Osteocyte (in vitro differentiated cells): ENCODE measurements at regions not wholly inside any gene's neighbourhood (a gene's known extent, or its start where the extent isn't known, plus 50 kb on each side); places are given as distances from the start of the nearest gene placed in this dataset.

Experiments
- DNase-seq: peaks from one replicate; pipeline ENCODE4 v3.0.0; 2021; ENCODE audit warnings: mixed read lengths; ENCODE audit not compliant: unreplicated experiment; ENCODE audit errors: extremely low spot score
- H3K27ac Mint-ChIP-seq: one replicate; pipeline ENCODE4 v1.8.0; 2021; ENCODE audit warnings: mild to moderate bottlenecking, mixed read lengths; ENCODE audit not compliant: unreplicated experiment
- H3K27me3 Mint-ChIP-seq: one replicate; pipeline ENCODE4 v1.8.0; 2021; ENCODE audit warnings: mixed read lengths; ENCODE audit not compliant: unreplicated experiment
- H3K36me3 Mint-ChIP-seq: one replicate; pipeline ENCODE4 v1.8.0; 2021; ENCODE audit warnings: mixed read lengths; ENCODE audit not compliant: unreplicated experiment
- H3K4me1 Mint-ChIP-seq: one replicate; pipeline ENCODE4 v1.8.0; 2021; ENCODE audit warnings: mixed read lengths; ENCODE audit not compliant: unreplicated experiment
- H3K4me3 Mint-ChIP-seq: one replicate; pipeline ENCODE4 v1.8.0; 2021; ENCODE audit warnings: mild to moderate bottlenecking, moderate library complexity, mixed read lengths; ENCODE audit not compliant: unreplicated experiment
- H3K9me3 Mint-ChIP-seq: one replicate; pipeline ENCODE4 v1.8.0; 2021; ENCODE audit warnings: mixed read lengths; ENCODE audit not compliant: unreplicated experiment
- TF ChIP-seq, protein P1 (sequence below): fragments of 200-600 bp; sonication (generic); IDR thresholded peaks from 2 replicates; pipeline ENCODE4 v1.5.0; 2021; ENCODE audit warnings: antibody characterized with exemption, mild to moderate bottlenecking, moderate library complexity

DNA sequence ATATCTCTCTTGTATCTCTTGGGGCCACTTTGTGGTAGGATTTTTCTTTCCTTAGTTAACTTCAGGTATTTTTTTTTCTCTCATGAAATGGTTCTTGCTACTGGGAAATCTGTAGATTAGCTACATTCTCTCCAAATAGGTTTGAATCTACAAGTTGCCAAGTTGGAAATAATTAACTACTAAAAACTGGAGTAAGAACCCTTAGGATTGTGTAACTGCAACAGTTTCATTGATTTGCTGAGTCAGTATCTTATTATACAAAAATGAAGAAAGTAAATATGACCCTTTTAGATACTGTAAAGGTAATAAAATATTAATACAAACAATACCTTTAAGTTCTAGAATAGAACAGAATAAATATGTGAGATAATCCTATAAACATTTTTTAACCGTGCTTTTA lies 327.9 kb downstream of the CXXC4 start:
- Mint-ChIP-seq H3K27ac (no peak overlapping the region), H3K36me3 (no peaks in the 10 kb centered on the region), H3K27me3 (no peaks in the 10 kb centered on the region), H3K4me3 (no peak overlapping the region), H3K9me3 (no peaks in the 10 kb centered on the region), H3K4me1 (no peaks in the 10 kb centered on the region)
- DNase-seq: no peak
- TF ChIP-seq, protein P1, sequence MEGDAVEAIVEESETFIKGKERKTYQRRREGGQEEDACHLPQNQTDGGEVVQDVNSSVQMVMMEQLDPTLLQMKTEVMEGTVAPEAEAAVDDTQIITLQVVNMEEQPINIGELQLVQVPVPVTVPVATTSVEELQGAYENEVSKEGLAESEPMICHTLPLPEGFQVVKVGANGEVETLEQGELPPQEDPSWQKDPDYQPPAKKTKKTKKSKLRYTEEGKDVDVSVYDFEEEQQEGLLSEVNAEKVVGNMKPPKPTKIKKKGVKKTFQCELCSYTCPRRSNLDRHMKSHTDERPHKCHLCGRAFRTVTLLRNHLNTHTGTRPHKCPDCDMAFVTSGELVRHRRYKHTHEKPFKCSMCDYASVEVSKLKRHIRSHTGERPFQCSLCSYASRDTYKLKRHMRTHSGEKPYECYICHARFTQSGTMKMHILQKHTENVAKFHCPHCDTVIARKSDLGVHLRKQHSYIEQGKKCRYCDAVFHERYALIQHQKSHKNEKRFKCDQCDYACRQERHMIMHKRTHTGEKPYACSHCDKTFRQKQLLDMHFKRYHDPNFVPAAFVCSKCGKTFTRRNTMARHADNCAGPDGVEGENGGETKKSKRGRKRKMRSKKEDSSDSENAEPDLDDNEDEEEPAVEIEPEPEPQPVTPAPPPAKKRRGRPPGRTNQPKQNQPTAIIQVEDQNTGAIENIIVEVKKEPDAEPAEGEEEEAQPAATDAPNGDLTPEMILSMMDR: no peak

DNA sequence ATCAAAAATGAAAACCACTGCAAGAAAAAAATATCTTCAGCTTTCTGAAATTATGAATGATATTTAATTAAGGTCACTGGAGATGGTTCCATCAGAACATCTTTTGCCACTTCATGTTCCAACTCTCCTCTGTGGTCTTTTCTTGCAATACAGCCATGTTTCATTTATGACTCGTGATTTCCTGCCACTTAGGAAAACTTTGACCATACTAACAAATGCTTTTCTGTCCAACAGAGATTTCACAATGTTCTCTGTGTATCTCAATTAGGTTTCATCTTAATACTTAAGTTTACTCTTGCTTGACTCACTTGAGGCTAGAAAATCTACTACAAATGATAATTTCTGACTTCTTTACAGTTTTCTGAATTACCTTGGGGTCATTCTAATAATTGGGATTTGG lies 330.9 kb downstream of the CXXC4 start:
- H3K36me3 Mint-ChIP-seq: no peaks in the 10 kb centered on the region
- DNase-seq: no peak

GRCh38 chr4:104146048-104146447 lies 348.6 kb downstream of the CXXC4 start:
- Mint-ChIP-seq H3K27ac (no peak overlapping the region), H3K4me1 (no peaks in the 10 kb centered on the region), H3K27me3 (no peaks in the 10 kb centered on the region), H3K4me3 (no peak overlapping the region), H3K9me3 (no peaks in the 10 kb centered on the region), H3K36me3 (no peaks in the 10 kb centered on the region)
- no peak for DNase-seq
- TF ChIP-seq, protein P1: no peak

More for the DNA sequence above, 330.9 kb downstream of the CXXC4 start:
- no peaks in the 10 kb centered on the region for H3K27me3 Mint-ChIP-seq
- no peaks in the 10 kb centered on the region for H3K9me3 Mint-ChIP-seq
- H3K27ac Mint-ChIP-seq: no peak overlapping the region
- H3K4me3 Mint-ChIP-seq: no peak overlapping the region
- H3K4me1 Mint-ChIP-seq: no peaks in the 10 kb centered on the region
- TF ChIP-seq, protein P1: no peak

DNA sequence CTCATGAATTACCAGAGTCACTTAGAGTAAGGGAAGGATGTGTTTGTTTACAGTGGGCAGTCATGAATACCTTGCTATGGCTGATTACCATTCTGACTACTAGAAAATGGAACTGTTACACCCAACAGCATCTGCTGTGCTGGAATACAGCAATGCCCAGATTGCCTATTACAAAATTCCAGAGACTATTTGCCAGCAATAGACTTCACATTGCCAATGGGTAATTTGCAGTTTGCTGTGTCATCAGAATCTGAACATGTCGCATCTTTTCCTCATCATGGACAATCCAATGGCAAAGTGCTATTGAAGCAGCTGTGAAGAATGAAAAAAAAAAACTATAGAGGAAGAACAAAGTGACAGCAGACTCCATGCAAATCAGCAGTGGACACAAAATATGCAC lies 356.6 kb downstream of the CXXC4 start:
- Mint-ChIP-seq H3K4me1 (no peaks in the 10 kb centered on the region), H3K27ac (no peak overlapping the region), H3K4me3 (no peak overlapping the region), H3K27me3 (no peaks in the 10 kb centered on the region), H3K9me3 (peaks cover 8% of the 10 kb centered on the region), H3K36me3 (no peaks in the 10 kb centered on the region)
- TF ChIP-seq, protein P1: no peak
- no peak for DNase-seq

DNA sequence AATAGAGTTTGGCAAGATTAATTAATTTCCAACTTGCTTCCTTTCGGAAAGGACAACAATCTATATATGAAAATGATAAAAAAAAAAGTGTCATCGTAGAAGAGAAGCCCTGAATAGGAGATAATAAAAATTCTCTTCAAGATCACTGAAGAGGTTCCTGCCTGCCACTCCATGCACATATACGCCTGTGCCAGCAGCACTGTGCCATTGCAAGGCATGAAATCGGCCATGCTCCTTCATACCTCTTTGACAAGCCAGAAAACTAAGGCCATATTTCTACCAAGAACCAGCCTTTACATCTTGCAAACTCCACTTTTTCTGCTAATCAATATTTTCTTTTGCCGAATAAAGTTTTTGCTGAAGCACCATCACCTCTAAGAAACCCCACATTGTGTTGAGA lies 365.5 kb downstream of the CXXC4 start:
- DNase-seq: no peak
- Mint-ChIP-seq H3K9me3 (peaks cover 4% of the 10 kb centered on the region), H3K4me3 (no peak overlapping the region), H3K27me3 (no peaks in the 10 kb centered on the region), H3K36me3 (no peaks in the 10 kb centered on the region), H3K27ac (no peak overlapping the region), H3K4me1 (no peaks in the 10 kb centered on the region)
- TF ChIP-seq, protein P1: no peak
